Ovary (tissue), 3 donors: ENCODE measurements at regions not wholly inside any gene's neighbourhood (a gene's known extent, or its start where the extent isn't known, plus 50 kb on each side); places are given as distances from the start of the nearest gene placed in this dataset.

Source experiments
- CTCF ChIP-seq, 3 donors: fragments of 450-650 bp in 2 of 3; fragments of 200-600 bp in 1 of 3; IDR thresholded peaks; one replicate each; pipeline versions ENCODE4 v1.5.1 to v1.8.0; 2016 to 2022; ENCODE audit warnings: antibody characterized with exemption in 3 of 3, mild to moderate bottlenecking in 1 of 3
- EP300 ChIP-seq: sonication (generic); formaldehyde crosslinking; IDR thresholded peaks from one replicate; pipeline ENCODE4 v1.6.1; 2017; ENCODE audit warnings: antibody characterized with exemption
- POLR2A ChIP-seq: fragments of 450-650 bp; IDR thresholded peaks from one replicate; pipeline ENCODE4 v1.6.1; 2017; ENCODE audit warnings: antibody characterized with exemption, mild to moderate bottlenecking, moderate library complexity
- donor health status: DM: no; HTN: no; CAD: no.

- TF ChIP-seq CTCF (IDR thresholded peaks at IDR 0.05) = no peak
- TF ChIP-seq POLR2A = no peak
- no peak for TF ChIP-seq EP300
These were observed 298.6 kb upstream of the DNAJC19 start for GRCh38 chr3:181288145-181288544.
